NCI-H446 (cell line): ENCODE measurements at regions not wholly inside any gene's neighbourhood (a gene's known extent, or its start where the extent isn't known, plus 50 kb on each side); places are given as distances from the start of the nearest gene placed in this dataset.
"Not testable (repeated sequence)": the region's sequence is repeated elsewhere in the genome, so short reads cannot be mapped to it uniquely, and the experiment has no call there.

ENCODE experiments used
- DNase-seq, 2 experiments: peaks; one replicate each; lab custom pipeline; 2025; lab: John Stamatoyannopoulos, UW

DNA sequence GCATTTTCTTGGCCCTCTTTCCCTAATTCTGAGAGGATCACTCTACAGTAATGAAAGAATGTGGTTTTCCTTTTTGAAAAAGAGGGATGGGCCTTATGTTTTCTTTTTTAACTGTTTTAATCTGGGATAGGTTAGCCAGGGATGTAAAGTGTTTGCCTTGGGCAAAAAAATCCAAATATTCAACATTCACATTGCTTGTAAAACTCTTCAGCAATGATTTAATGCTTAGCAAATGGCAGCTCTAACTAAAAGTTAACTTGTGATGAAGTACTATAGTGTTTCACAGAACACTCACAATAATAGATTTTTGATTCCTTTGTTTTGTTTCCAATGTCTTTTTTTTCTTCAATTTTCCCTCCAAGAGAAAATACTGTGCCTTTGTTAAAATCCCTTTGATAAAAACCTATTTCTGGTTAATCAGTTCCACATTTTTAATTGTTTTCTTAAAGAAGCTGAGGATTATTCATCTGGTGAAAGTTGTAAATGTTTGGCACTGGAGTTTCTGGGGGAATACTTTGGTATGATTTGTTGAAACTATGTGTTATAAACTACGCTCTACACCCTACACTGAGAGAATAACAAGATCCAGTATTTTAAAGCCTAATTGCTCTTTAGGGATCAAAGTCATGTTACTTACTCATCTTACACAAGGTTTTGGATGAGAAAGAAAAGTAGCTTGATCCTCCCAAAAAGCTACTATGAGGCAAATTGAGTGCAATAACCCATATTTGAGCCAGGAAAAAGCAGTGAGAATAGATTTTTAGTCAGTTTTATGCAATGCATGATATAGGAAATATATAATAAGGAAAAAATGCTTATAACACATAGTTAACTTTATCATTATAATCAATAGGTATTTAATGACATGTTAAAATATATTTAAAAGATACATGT lies 335.8 kb downstream of the EPHA7 start:
- no peak for DNase-seq

DNA sequence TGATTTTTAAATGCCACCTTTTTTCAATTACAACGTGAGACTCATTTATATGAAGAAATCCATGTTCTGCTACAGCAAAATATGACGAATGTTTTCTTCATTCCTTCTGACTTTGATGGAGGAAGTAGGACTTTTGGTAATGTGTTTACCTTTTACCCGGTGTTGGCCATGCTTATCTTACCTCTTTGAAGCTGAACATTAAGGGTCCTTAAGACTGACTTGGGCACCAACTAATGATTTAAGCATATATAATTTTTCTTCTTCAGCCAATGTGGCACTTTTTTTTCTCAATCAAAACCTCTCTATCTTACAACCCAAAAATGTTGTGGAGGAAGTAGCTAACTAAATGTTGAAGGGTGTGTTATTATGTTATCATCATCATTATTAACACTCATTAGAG lies 337.5 kb downstream of the EPHA7 start:
- no peak for DNase-seq

DNA sequence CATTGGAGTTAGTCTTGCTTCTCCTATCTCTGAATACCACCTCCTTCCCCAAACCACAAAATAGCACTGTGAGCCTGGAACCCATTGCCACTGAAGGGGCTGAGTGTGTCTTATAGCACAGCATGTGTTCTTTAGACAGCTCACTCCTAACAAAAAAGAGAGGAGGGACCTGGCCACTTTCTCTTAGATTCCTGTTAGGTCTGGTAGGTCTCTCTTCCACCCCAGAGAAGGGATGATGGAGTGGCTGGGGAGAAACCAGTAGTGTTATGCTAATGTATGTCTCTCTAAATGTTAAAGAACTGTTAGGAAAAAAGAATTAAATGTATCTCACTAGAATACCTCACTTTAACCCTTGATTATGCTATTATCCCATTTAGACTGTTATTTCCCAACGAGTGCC lies 340.3 kb downstream of the EPHA7 start:
- no peak for DNase-seq

DNA sequence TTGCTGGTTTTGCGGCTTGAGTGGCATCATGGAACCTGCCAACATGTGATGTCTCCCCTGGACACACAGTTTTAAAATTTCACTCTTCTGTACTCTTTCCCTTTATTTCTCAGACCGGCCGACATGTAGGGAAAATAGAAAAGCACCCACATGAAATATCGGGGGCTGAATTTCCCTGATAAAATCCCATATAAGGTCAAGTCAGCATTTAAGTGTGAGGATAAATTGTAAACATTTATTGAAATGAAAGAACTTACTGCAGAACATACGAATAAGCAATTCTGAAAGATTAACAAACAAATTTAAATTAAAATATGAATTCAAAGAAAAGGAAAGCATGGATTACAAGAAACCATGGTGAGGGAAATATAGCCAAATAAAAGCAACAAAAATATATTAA lies 345.5 kb downstream of the EPHA7 start:
- no peak for DNase-seq

DNA sequence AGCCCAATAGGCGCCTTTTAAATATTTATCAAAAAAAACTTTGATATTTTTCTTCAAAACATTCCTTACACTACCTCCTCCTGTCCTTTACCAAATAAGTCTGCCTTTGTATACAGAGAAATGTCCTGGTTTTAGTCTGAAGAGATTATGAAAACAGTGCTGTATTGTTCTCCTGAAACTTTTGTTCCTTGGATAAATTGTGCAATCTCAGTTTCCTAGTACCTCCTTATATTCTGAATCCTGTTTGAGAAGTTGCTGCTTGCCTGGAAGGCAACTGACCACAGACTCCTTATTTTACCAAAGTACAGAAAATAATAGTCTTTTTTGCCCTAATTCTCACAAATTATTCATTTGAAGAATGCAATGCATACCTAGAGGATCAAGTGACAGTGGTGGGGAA lies 349.5 kb downstream of the EPHA7 start:
- DNase-seq: no peak

DNA sequence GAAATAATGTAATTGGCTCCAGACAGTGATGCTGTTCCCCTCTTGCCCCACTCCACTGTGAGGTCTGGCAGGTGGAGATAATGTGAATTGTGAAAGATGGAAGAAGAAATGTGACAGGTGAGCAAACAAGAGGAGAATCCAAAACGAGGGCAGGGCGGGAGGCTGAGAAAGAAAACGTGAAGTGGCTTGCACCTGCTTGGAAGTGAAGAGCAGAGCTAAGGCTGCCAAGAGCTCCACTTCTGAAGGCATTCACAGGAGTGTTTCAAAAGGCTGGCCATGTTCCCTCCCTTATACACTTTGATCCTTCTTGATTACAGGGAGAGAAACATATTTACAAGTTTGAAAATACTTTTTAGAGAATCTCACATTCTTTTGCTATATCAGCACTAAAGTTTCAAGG lies 359.4 kb downstream of the EPHA7 start:
- no peak for DNase-seq

DNA sequence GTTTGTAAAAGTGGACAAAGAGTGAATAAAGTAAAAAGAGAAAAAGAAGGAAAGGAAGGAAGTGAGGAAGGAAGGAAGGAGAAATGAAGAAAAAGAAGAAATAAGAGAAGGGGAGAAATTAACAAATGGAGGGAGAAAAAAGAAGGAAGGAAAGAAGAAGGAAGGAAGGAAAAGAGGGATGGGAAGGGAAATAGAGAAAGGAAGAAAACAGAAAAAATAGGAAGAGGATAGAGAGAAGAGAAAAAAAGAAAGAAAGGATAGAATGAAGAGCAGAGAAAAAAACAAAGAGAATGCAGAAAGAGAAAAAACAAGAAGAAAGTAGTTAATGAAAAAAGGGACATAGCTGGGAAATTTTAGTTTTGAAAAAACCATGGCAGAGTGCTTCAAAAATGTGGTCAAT lies 361.8 kb downstream of the EPHA7 start:
- DNase-seq: no peak

DNA sequence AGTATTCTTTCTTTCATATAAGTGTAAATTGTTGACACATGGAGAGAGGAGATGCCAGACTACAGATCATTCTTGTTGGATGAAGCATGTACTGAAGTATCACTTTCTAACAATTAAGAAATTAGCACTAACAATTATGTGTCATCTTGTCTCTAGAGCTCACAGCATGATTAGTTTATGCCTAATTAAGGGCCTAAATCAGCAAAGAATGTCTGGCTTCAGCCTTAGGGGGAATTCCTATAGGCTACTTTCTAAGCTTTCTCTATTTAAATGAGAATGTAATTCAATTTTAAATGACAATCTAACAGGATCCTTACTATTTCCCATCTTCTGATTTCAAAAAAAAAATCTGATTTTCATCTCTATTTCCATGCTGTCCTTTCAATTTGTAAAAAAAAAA lies 371.0 kb downstream of the EPHA7 start:
- DNase-seq: no peak

DNA sequence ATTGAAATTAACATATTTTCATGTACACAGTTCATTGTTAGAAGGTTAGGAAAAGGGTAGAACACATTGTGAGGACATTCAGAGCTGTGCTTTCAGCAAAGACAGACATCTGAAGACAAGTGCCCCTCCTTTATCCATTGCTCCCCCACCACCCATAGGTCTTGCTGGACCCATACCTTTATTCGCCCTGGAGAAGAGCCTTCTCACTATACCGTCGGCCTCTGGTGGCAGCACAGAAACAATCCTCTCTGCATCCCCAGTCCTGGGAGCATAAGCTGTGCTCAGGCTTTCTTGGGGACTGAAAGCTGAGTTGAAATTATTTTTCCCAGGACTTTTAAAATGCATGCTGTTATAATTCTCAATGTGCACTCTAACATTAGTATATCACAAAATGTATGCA lies 372.3 kb downstream of the EPHA7 start:
- no peak for DNase-seq

DNA sequence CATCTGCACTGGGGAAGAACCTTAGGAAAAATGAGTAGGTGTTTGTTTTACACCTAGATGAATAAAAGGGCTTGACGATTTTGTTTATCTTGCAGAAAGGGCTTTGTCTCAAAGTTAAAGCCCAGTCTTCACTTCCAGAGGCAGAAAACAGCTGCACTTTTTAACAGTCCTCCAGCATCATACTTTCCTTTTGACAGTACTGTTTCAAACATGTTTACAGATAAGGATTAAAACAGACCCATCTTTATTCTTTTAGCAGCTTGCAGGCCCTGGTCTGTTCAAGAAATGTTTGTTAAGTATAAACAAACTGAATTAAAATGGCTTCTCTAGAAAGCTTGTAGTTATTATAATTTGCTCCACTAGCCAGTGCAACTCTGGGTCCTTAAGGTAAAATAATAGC lies 374.2 kb downstream of the EPHA7 start:
- DNase-seq: no peak

DNA sequence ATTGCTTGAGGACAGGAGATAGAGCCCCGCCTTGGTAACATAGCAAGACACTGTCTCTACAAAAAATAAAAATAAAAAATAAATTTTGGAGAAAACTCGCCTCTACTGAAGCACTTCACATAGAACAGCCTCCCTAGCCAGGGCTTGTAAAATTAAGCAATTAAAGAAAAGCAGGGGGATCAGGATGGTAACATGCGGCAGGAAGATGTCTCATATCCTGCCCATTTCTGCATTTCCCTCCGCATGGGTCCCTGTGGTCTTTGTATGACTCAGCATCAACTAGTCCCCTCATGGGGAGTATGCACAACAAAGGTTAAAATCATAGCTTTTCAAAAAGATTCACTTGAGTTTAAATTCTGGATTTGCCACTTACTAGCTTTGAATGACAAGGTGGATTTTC lies 379.0 kb downstream of the EPHA7 start:
- DNase-seq: no peak

DNA sequence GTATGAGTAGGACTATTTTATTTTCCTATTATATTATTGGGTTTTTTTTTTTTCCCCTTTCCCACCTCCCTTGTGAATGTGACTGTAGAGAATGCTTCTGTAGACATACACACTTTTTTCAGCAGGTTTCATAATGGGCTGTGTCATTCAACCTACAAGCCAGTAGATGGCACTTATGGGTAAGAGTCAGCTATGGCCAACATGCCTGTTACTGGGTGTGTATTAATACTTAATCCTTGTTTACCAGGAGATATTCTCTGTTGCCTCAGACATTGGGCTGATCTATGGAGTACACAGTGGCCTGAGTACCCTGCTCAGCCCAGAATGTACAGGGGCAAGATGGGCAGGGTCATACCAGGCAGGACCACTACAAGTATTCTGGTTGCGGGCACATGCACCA lies 382.5 kb downstream of the EPHA7 start:
- peak in 1 of 2 experiments; percentile 18 for DNase-seq

DNA sequence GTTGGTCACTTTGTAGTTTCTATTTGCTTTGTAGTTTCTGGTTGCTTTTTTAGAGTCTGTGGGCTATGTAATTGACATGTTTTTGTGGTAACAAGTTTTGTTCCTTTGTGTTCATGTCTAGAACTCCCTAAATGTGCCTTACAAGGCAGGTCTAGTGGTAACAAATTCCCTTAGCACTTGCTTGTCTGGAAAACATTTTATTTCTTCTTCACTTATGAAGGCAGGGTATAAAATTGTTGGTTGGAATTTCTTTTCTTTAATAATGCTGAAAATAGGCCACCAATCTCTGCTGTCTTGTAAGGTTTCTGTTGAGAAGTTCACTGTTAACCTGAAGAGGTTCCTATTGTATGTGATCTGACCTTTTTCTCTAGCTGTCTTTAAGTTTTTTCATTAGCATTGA lies 383.6 kb downstream of the EPHA7 start:
- no peak for DNase-seq

DNA sequence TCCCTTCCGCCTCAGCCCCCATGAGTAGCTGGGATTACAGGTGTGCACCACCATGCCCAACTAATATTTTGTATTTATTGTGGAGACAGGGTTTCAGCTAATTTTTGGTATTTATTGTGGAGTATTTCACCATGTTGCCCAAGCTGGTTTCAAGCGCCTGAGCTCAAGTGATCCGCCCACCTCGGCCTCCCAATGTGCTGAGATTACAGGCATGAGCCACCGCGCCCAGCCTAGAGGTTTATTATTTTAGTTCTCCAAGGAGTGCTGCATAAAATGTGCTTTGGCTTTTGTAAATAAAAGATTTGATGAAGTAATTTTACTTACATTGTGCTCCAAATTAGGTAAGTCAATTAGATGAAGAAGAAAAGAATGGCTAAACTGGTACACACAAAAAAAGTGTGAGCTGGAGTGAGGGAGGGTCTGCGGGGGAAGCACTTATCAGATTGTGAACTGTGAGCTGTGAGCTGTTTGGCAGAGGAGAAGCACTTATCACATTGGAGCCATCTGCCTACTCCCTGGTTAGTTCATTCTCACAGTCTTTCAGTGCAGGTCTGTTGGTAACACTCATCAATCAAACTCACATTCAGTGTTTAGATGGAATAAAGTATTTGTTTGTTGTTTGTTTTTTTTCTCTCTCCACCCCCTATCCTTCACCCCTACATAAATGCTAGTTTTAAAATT lies 398.0 kb downstream of the EPHA7 start:
- DNase-seq: peak in 1 of 2 experiments; percentile 14

DNA sequence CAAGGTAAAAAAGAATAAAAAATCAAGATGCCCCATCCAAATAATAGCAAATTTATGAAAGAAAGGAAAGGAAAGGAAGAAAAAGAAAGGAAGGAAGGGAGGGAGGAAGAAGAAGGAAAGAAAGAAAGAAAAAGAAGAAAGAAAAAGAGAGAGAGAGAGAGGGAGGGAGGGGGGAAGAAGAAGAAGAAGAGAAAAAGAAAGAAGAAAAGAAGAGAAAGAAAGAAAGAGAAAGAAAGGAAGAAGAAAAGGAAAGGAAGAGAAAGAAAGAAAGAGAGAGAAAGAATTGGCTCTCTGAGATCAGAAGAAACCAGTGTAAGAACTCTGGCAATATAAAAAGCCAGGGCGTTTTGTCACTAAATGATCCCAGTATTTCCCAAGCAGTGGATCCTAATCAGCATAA lies 401.7 kb downstream of the EPHA7 start:
- DNase-seq: no peak

DNA sequence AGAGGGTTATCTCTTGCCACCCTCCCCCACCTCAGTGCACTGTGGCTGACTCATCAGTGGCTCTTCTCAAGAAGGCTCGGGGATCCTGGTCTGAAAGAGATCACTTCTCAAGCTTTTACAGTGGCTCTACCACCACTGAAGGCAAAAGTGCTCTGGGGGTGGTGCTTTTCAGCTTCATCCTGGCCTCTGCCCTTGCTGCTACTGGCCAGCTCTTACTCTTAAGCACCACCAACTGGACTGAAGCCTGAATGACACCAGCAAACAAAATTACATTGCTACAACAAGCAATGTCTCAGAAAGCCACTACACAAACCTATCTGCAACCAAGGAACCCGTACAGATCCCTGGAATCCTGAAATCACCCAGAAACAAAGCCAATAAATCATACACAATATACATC lies 402.1 kb downstream of the EPHA7 start:
- DNase-seq: no peak

DNA sequence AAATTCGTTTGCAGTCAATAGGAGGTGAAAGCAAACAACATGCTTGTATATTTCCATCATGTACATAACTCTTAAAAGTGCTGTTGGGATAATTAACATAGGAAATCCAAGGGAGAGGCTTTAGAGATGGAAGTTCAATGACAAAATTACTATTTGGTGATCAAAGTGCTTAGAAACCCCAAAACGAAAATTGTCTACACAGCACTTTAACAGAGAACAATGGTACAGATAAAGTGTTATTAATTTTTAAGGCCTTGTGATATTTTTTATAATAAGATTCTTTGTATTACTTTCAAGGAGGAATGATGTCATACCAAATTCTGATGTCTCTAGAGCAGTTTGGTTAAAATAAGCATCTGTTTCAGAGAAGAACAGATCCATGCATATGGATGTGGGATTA lies 406.3 kb downstream of the EPHA7 start:
- DNase-seq: no peak

DNA sequence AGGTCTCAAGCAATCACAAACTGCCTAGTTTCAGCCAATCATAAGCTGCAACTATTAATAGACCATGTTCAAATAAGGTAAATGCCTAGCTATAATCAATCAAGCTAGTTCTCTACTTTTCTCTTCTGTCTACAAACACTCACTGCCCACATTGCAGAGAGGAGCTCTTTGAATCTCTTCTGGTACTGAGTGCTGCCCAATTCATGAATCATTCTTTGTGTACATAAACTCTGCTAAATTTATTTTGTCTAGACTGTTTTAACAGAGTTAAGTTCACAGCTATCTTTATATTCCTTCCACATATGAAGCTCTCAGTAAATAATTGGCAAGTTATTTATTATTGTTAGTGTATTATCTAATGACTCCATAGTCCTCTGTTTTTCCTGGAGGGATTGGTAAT lies 411.0 kb downstream of the EPHA7 start:
- DNase-seq: no peak

DNA sequence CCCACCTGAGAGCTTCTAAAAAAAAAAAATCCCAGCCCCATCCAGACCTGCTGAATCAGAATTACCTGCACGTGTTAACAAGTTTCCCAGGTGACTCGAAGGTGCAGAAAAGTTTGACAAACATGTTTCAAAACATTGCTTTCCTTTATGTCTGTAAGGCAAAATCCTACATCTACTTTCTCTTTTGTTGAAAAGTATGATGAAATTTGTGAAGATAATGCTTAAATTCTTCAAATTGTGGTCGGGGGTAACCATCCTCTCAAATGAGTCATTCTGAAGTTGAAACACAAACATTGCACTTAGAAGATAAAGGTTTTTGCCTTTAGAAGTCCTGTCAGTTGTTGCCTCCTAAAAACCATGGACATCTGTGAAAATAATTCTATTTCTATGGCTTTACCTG lies 429.7 kb downstream of the EPHA7 start:
- DNase-seq: no peak

DNA sequence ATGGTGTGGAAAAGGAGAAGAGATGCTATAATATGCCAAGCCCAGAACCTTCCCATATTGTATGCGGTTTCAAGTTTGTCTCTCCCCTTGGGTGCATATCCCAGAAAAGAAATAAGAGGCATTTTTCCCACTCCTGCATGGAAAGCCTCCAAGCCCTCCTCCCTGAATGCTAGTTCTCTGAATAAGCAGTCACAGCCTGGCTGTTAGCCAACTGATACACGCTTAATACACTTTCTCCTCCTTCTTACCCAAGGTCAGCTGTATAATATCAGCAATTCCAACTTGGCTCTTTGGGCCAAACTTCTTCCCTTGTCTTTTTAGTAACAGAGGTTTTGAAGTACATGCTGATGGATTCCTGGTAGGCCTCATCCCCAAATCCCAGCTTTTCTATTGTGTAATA lies 440.1 kb downstream of the EPHA7 start:
- peak in 1 of 2 experiments; percentile 27 for DNase-seq

DNA sequence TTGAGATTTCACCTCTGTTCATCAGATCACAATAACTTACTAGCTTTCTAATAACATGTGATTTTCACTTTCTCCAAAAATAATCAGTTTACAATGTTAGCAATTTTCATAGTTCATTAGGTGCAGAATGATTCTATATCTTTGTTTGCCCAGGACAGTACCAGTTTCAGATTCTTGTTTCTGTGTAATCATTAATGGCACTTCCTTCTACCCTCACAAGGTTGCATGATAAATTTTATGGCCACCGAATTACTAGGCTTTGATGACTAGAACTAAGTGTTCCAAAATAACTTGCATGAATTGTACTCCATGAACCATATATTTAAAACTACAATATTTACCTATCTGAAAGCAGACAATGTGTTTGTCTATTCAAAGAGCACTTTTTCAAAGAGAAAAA lies 442.3 kb downstream of the EPHA7 start:
- no peak for DNase-seq

DNA sequence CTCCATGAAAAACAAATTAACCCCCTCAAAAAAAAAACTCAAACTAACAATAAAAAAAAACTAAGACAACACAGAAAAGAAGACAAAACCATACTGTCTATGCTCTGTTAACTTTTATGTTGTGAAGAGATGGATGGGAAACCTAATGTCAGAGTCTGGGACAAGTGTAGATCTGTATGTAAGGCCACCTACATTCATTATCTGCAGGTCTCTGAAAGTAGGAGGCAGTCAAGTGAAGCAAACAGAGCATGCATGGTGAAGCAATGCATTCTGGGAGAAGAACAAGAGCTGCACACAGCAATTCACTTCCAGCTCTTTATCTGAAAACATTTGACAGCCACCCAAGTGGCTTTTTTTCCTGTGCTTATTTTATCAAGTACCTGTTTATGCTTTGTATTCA lies 452.0 kb downstream of the EPHA7 start:
- DNase-seq: no peak

DNA sequence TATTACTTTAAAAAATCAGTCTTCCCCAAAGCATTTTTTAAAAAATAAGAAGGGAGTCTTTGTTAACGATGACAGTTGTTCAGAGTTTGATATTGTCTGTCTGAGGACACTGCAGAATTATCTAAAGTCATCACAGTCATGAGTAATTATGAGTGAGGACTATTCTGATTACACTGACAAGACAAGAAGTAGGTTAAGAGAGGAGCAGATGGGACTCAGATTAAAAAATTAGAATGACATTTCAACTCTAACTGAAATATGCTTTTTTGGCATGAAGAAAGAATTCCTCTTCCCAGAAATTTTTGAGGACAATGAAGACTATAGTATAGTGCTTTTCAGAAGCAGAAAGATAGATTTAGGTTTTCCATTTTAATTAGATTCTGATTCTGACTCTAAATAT lies 456.5 kb downstream of the EPHA7 start:
- peak in 1 of 2 experiments; percentile 42 for DNase-seq

DNA sequence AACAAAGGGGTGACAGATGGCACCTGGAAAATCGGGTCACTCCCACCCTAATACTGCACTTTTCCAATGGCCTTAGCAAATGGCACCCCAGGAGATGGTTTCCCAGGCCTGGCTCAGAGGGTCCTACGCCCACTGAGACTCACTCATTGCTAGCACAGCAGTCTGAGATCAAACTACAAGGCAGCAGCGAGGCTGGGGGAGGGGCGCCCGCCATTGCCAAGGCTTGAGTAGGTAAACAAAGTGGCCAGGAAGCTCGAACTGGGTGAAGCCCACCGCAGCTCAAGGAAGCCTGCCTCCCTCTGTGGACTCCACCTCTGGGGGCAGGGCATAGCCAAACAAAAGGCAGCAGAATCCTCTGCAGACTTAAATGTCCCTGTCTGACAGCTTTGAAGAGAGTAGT lies 467.2 kb downstream of the EPHA7 start:
- not testable (repeated sequence) for DNase-seq
